WTC11 (cell line): ENCODE measurements at regions not wholly inside any gene's neighbourhood (a gene's known extent, or its start where the extent isn't known, plus 50 kb on each side); places are given as distances from the start of the nearest gene placed in this dataset.

Experiments
- ATAC-seq: fragments of 200-7000 bp; cut with Tn5 transposase; 2 replicates; pipeline ENCODE4 v1.10.0; 2021; ENCODE audit warnings: mild to moderate bottlenecking, moderate library complexity
- CTCF ChIA-PET: fragments of 300-600 bp; sonication (Branson Sonifier 250); formaldehyde crosslinking; loops from one replicate; lab custom pipeline; 2021; ENCODE audit warnings: antibody characterized with exemption; lab: Charles Lee
- POLR2A ChIA-PET: fragments of 350-600 bp; sonication (Branson Sonifier 250); formaldehyde crosslinking; loops from one replicate; lab custom pipeline; 2021; ENCODE audit warnings: antibody characterized with exemption; lab: Charles Lee
- DNase-seq: peaks from one replicate; pipeline ENCODE4 v3.0.0; 2021; ENCODE audit warnings: low spot score
- H3K27ac Mint-ChIP-seq: 2 replicates; pipeline ENCODE4 v1.8.0; 2021; ENCODE audit warnings: mixed read lengths
- H3K27me3 Mint-ChIP-seq: 2 replicates; pipeline ENCODE4 v1.8.0; 2021; ENCODE audit warnings: low read depth, mild to moderate bottlenecking, moderate library complexity, mixed read lengths
- H3K36me3 Mint-ChIP-seq: 2 replicates; pipeline ENCODE4 v1.8.0; 2021; ENCODE audit warnings: mixed read lengths
- H3K4me1 Mint-ChIP-seq: 2 replicates; pipeline ENCODE4 v1.8.0; 2022; ENCODE audit warnings: mixed read lengths
- H3K4me3 Mint-ChIP-seq: 2 replicates; pipeline ENCODE4 v1.8.0; 2021; ENCODE audit warnings: mild to moderate bottlenecking, moderate library complexity, mixed read lengths
- H3K9me3 Mint-ChIP-seq: 2 replicates; pipeline ENCODE4 v1.8.0; 2021; ENCODE audit warnings: mixed read lengths
- CBFB ChIP-seq: sonication (generic); formaldehyde crosslinking; IDR thresholded peaks from 2 replicates; pipeline ENCODE4 v1.8.1; 2022; ENCODE audit warnings: mild to moderate bottlenecking, low read depth, missing genetic modification reagents
- CREB1 ChIP-seq: sonication (generic); formaldehyde crosslinking; IDR thresholded peaks from 2 replicates; pipeline ENCODE4 v1.8.0; 2023; ENCODE audit warnings: mild to moderate bottlenecking, missing genetic modification reagents
- ELF4 ChIP-seq: sonication (generic); formaldehyde crosslinking; IDR thresholded peaks from 2 replicates; pipeline ENCODE4 v1.8.1; 2022; ENCODE audit warnings: low read depth, mild to moderate bottlenecking, moderate library complexity, missing genetic modification reagents
- FOXJ3 ChIP-seq: sonication (generic); formaldehyde crosslinking; IDR thresholded peaks from 2 replicates; pipeline ENCODE4 v1.9.0; 2021; ENCODE audit warnings: missing genetic modification reagents, mild to moderate bottlenecking, borderline replicate concordance
- MXD4 ChIP-seq: fragments of 250-450 bp; sonication (Bioruptor Pico); IDR thresholded peaks from 2 replicates; pipeline ENCODE4 v1.8.0; 2021; ENCODE audit warnings: mild to moderate bottlenecking, moderate library complexity, borderline replicate concordance
- NFE2L1 ChIP-seq: sonication (generic); formaldehyde crosslinking; IDR thresholded peaks from 2 replicates; pipeline ENCODE4 v1.8.1; 2023; ENCODE audit warnings: missing genetic modification reagents
- NFYB ChIP-seq: sonication (generic); formaldehyde crosslinking; conservative IDR thresholded peaks from 2 replicates; pipeline ENCODE4 v1.8.0; 2022; ENCODE audit warnings: low read depth, missing genetic modification reagents
- NR1H2 ChIP-seq: sonication (generic); formaldehyde crosslinking; IDR thresholded peaks from 2 replicates; pipeline ENCODE4 v1.9.0; 2021; ENCODE audit warnings: mild to moderate bottlenecking, moderate library complexity, missing genetic modification reagents
- NR3C1 ChIP-seq: sonication (generic); formaldehyde crosslinking; conservative IDR thresholded peaks from 2 replicates; pipeline ENCODE4 v1.8.1; 2023; ENCODE audit warnings: low read depth, mild to moderate bottlenecking, missing genetic modification reagents
- RELA ChIP-seq: sonication (generic); formaldehyde crosslinking; IDR thresholded peaks from 2 replicates; pipeline ENCODE4 v1.8.1; 2022; ENCODE audit warnings: missing genetic modification reagents, mild to moderate bottlenecking, borderline replicate concordance
- SMAD3 ChIP-seq: sonication (generic); formaldehyde crosslinking; IDR thresholded peaks from 2 replicates; pipeline ENCODE4 v1.8.0; 2022; ENCODE audit warnings: missing genetic modification reagents, mild to moderate bottlenecking, borderline replicate concordance
- SP1 ChIP-seq: sonication (generic); formaldehyde crosslinking; conservative IDR thresholded peaks from 2 replicates; pipeline ENCODE4 v1.8.1; 2022; ENCODE audit warnings: missing genetic modification reagents
- ZBTB21 ChIP-seq: sonication (generic); formaldehyde crosslinking; IDR thresholded peaks from 2 replicates; pipeline ENCODE4 v1.8.1; 2023; ENCODE audit warnings: mild to moderate bottlenecking, missing genetic modification reagents, borderline replicate concordance
- ZNF121 ChIP-seq: sonication (generic); formaldehyde crosslinking; IDR thresholded peaks from 2 replicates; pipeline ENCODE4 v1.8.0; 2023; ENCODE audit warnings: missing genetic modification reagents
- ZNF219 ChIP-seq: sonication (generic); formaldehyde crosslinking; IDR thresholded peaks from 2 replicates; pipeline ENCODE4 v1.8.0; 2023; ENCODE audit warnings: missing genetic modification reagents, mild to moderate bottlenecking, borderline replicate concordance
- ZNF423 ChIP-seq: fragments of 250-450 bp; sonication (Bioruptor Pico); IDR thresholded peaks from 2 replicates; pipeline ENCODE4 v2.1.2; 2022; ENCODE audit warnings: mild to moderate bottlenecking, moderate library complexity
- TF ChIP-seq, protein P1 (sequence below): sonication (generic); formaldehyde crosslinking; IDR thresholded peaks from 2 replicates; pipeline ENCODE4 v1.8.1; 2022; ENCODE audit warnings: low read depth, mild to moderate bottlenecking, moderate library complexity, missing genetic modification reagents, borderline replicate concordance
- TF ChIP-seq, protein P2 (sequence below): sonication (generic); formaldehyde crosslinking; IDR thresholded peaks from 2 replicates; pipeline ENCODE4 v1.8.1; 2022; ENCODE audit warnings: mild to moderate bottlenecking, moderate library complexity, missing genetic modification reagents
- TF ChIP-seq, protein P3 (sequence below): fragments of 250-450 bp; sonication (Bioruptor Pico); IDR thresholded peaks from 2 replicates; pipeline ENCODE4 v1.9.0; 2021; ENCODE audit warnings: moderate library complexity, mild to moderate bottlenecking, inconsistent platforms, borderline replicate concordance
- TF ChIP-seq, protein P4 (sequence below): sonication (generic); formaldehyde crosslinking; IDR thresholded peaks from 2 replicates; pipeline ENCODE4 v1.8.0; 2022; ENCODE audit warnings: mild to moderate bottlenecking, missing genetic modification reagents
- TF ChIP-seq, protein P5 (sequence below): fragments of 250-450 bp; sonication (Bioruptor Pico); IDR thresholded peaks from 2 replicates; pipeline ENCODE4 v1.9.0; 2021; ENCODE audit warnings: mild to moderate bottlenecking
- TF ChIP-seq, protein P6 (sequence below): fragments of 250-450 bp; sonication (Bioruptor Pico); IDR thresholded peaks from 2 replicates; pipeline ENCODE4 v1.8.0; 2021; ENCODE audit warnings: mild to moderate bottlenecking

DNA sequence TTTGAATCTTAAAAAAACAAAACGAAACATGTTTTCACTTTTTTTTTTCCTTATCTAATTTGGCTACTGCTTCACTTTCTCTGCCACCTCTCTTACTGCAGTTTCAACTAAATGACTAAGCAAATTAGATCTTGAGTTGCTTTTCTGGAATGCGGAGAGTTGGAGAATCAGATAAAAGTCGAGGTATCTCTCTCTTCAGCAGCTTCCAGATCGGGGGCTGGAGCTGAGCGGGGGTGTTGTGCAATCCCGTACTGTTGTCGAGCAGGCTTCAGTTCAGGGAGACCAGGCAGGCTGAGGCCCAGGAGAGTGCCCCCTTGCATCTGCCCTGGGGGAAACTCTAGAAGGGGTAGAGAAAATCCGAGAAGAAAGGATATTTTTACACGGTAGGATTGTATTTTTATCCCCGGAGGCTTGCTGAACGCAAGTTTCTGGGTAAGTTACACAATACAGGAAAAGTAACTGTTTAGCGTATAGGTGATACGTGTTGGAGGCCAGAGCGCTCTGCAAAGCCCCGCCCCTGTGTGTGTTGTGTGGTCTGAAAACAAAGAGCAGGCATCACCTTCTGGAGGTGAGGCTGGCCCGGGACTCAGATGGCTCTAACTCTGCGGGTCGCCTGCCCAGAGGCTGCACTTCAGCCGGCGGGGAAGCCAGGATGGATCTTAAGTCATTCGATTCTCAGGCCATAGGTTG, 116.6 kb downstream of the KLF6 start:
- Mint-ChIP-seq H3K36me3 (no peaks in the 10 kb centered on the region), H3K4me3 (peak overlapping the region; percentile 53), H3K9me3 (no peaks in the 10 kb centered on the region), H3K4me1 (peaks cover 33% of the 10 kb centered on the region), H3K27ac (peak overlapping the region; percentile 88), H3K27me3 (no peaks in the 10 kb centered on the region; the same call in 1 of the 2 replicates)
- CTCF ChIA-PET, result interaction anchor here (0.7 kb wide), 1 partner anchor 335 kb away, joined by 3 read pairs; no protein-coding TSS in a partner anchor
- ATAC-seq (peak; percentile 98), DNase-seq (peak; percentile 66)
- POLR2A ChIA-PET, result no interaction called here
- no peak for TF ChIP-seq ZBTB21 (CRISPR knock-in tag)
- TF ChIP-seq ZNF219 (CRISPR knock-in tag), result no peak
- no peak for TF ChIP-seq NFYB

DNA sequence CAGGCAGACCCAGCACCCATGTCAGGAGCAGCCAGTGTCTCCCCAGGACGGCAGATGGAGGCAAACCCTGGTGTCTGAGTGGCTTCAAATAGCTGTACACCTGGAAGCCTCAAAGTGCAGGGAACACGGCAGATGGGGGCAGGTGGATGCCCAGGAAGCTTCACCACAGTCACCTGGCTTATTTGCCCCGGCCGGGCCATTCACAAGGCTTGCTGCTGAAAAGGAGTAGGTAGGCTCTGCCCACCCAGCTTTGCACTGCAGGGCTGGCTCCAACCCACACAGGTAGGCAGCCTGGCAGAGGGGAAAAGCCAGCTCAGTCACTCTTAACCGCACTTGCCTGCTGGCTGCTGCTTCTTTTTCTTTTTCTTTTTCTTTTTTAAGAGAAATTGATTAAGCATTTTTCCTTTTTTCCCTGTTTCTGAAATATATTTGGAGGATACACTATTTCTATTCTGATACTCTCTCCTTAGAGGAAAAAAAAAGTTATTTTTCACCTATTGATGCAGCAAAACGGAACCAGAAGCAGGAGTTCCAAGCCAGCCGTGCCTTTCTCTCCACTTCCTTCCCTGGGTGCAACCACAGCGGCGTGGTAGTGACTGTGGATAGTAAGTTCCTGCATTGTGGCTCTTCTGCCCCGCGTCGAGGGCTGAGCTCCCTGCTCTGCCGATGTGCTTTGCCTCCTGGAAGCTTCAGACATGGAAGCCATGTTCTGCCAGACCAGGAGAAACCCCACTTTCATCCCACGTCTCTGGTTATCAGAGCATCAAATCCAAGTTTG, 118.3 kb downstream of the KLF6 start:
- POLR2A ChIA-PET, result no interaction called here
- DNase-seq (no peak), ATAC-seq (no peak)
- CTCF ChIA-PET, result no interaction called here
- no peak overlapping the region for H3K4me3 Mint-ChIP-seq
- no peaks in the 10 kb centered on the region; the same call in 1 of the 2 replicates for H3K27me3 Mint-ChIP-seq
- TF ChIP-seq ZNF121 (no peak), NR1H2 (CRISPR knock-in tag) (no peak), FOXJ3 (CRISPR knock-in tag) (no peak), ZNF423 (CRISPR knock-in tag) (no peak), NFE2L1 (CRISPR knock-in tag) (no peak), CREB1 (CRISPR knock-in tag) (no peak)
- TF ChIP-seq, protein P1, sequence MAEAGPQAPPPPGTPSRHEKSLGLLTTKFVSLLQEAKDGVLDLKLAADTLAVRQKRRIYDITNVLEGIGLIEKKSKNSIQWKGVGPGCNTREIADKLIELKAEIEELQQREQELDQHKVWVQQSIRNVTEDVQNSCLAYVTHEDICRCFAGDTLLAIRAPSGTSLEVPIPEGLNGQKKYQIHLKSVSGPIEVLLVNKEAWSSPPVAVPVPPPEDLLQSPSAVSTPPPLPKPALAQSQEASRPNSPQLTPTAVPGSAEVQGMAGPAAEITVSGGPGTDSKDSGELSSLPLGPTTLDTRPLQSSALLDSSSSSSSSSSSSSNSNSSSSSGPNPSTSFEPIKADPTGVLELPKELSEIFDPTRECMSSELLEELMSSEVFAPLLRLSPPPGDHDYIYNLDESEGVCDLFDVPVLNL (CRISPR knock-in tag), result no peak
- TF ChIP-seq, protein P2, sequence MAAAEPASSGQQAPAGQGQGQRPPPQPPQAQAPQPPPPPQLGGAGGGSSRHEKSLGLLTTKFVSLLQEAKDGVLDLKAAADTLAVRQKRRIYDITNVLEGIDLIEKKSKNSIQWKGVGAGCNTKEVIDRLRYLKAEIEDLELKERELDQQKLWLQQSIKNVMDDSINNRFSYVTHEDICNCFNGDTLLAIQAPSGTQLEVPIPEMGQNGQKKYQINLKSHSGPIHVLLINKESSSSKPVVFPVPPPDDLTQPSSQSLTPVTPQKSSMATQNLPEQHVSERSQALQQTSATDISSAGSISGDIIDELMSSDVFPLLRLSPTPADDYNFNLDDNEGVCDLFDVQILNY, result no peak
- peaks cover 33% of the 10 kb centered on the region for H3K4me1 Mint-ChIP-seq
- H3K27ac Mint-ChIP-seq, result no peak overlapping the region
- no peaks in the 10 kb centered on the region for H3K36me3 Mint-ChIP-seq
- H3K9me3 Mint-ChIP-seq, result peaks cover 3% of the 10 kb centered on the region

DNA sequence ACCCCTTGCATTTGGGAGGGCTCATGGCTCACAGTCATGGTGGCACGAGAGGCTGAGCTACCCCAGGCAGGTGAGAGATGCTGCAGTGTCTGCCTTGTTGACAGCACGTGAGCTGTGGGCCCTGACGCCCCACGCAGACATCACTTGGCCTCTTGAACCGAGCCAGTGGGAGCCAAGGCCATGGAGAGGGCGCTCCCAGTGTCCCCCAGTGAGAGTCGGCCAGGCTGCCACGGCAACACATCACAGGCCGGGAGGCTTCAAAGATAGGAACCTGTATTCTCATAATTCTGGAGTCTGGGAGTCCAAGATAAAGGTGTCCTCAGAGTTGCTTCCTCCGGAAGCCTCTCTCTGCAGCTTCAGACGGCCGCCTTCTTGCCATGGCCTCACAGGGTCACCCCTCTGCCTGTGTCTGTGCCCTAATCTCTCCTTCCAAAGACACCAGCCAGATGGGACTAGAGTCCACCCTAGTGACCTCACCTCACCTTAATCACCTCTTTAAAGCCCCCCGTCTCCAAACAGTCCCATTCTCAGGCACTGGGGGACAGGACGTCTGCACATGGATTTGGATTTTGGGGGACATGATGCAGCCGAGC, 119.6 kb downstream of the KLF6 start:
- H3K9me3 Mint-ChIP-seq, result peaks cover 16% of the 10 kb centered on the region
- peaks cover 2% of the 10 kb centered on the region; the same call in 1 of the 2 replicates for H3K36me3 Mint-ChIP-seq
- no peak for ATAC-seq
- no peak overlapping the region for H3K27ac Mint-ChIP-seq
- no peak for DNase-seq
- H3K4me1 Mint-ChIP-seq, result peaks cover 26% of the 10 kb centered on the region
- H3K4me3 Mint-ChIP-seq, result no peak overlapping the region
- ChIA-PET CTCF (no interaction called here), POLR2A (no interaction called here)
- H3K27me3 Mint-ChIP-seq, result no peaks in the 10 kb centered on the region; the same call in 1 of the 2 replicates
- TF ChIP-seq, protein P3, sequence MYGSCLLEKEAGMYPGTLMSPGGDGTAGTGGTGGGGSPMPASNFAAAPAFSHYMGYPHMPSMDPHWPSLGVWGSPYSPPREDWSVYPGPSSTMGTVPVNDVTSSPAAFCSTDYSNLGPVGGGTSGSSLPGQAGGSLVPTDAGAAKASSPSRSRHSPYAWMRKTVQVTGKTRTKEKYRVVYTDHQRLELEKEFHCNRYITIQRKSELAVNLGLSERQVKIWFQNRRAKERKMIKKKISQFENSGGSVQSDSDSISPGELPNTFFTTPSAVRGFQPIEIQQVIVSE (CRISPR knock-in tag), result no peak
- TF ChIP-seq, protein P4, sequence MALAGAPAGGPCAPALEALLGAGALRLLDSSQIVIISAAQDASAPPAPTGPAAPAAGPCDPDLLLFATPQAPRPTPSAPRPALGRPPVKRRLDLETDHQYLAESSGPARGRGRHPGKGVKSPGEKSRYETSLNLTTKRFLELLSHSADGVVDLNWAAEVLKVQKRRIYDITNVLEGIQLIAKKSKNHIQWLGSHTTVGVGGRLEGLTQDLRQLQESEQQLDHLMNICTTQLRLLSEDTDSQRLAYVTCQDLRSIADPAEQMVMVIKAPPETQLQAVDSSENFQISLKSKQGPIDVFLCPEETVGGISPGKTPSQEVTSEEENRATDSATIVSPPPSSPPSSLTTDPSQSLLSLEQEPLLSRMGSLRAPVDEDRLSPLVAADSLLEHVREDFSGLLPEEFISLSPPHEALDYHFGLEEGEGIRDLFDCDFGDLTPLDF (CRISPR knock-in tag), result no peak
- TF ChIP-seq NR1H2 (CRISPR knock-in tag) (no peak), RELA (CRISPR knock-in tag) (no peak), SP1 (CRISPR knock-in tag) (no peak), CBFB (no peak), MXD4 (CRISPR knock-in tag) (no peak), SMAD3 (no peak), ELF4 (no peak), NR3C1 (no peak)
- TF ChIP-seq, protein P5, sequence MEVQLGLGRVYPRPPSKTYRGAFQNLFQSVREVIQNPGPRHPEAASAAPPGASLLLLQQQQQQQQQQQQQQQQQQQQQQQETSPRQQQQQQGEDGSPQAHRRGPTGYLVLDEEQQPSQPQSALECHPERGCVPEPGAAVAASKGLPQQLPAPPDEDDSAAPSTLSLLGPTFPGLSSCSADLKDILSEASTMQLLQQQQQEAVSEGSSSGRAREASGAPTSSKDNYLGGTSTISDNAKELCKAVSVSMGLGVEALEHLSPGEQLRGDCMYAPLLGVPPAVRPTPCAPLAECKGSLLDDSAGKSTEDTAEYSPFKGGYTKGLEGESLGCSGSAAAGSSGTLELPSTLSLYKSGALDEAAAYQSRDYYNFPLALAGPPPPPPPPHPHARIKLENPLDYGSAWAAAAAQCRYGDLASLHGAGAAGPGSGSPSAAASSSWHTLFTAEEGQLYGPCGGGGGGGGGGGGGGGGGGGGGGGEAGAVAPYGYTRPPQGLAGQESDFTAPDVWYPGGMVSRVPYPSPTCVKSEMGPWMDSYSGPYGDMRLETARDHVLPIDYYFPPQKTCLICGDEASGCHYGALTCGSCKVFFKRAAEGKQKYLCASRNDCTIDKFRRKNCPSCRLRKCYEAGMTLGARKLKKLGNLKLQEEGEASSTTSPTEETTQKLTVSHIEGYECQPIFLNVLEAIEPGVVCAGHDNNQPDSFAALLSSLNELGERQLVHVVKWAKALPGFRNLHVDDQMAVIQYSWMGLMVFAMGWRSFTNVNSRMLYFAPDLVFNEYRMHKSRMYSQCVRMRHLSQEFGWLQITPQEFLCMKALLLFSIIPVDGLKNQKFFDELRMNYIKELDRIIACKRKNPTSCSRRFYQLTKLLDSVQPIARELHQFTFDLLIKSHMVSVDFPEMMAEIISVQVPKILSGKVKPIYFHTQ (CRISPR knock-in tag), result no peak
- TF ChIP-seq, protein P6, sequence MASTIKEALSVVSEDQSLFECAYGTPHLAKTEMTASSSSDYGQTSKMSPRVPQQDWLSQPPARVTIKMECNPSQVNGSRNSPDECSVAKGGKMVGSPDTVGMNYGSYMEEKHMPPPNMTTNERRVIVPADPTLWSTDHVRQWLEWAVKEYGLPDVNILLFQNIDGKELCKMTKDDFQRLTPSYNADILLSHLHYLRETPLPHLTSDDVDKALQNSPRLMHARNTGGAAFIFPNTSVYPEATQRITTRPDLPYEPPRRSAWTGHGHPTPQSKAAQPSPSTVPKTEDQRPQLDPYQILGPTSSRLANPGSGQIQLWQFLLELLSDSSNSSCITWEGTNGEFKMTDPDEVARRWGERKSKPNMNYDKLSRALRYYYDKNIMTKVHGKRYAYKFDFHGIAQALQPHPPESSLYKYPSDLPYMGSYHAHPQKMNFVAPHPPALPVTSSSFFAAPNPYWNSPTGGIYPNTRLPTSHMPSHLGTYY (CRISPR knock-in tag), result no peak
